ENCODE measurements at regions not wholly inside any gene's neighbourhood (a gene's known extent, or its start where the extent isn't known, plus 50 kb on each side); places are given as distances from the start of the nearest gene placed in this dataset.

DNA sequence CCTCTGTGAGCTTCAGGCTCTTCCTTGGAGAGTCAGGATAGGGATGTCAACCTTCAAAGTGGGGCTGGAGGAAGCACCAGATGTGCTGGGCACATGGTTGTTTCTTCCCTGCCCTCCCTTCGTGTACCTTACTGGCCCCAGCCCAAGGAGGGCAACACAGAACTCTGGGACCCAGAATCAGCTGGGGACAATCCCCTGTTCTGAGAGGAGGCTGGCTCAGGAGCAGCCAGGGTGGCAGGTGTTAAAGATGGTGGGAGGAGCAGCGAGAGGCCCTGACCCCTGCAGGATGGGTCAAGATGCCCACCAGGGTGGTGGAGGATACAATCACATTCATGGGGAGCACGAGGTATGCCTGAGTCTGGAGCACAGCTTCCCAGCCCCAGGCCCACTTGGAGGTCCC is 300.4 kb downstream of the ABCC12 start:
- no peaks in the 10 kb centered on the region for H3K36me3 ChIP-seq
- TF ChIP-seq, protein P1, sequence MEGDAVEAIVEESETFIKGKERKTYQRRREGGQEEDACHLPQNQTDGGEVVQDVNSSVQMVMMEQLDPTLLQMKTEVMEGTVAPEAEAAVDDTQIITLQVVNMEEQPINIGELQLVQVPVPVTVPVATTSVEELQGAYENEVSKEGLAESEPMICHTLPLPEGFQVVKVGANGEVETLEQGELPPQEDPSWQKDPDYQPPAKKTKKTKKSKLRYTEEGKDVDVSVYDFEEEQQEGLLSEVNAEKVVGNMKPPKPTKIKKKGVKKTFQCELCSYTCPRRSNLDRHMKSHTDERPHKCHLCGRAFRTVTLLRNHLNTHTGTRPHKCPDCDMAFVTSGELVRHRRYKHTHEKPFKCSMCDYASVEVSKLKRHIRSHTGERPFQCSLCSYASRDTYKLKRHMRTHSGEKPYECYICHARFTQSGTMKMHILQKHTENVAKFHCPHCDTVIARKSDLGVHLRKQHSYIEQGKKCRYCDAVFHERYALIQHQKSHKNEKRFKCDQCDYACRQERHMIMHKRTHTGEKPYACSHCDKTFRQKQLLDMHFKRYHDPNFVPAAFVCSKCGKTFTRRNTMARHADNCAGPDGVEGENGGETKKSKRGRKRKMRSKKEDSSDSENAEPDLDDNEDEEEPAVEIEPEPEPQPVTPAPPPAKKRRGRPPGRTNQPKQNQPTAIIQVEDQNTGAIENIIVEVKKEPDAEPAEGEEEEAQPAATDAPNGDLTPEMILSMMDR (IDR thresholded peaks at IDR 0.05), result no peak
- no peak overlapping the region for H3K27ac ChIP-seq
- H3K4me1 ChIP-seq, result no peaks in the 10 kb centered on the region
- intact Hi-C loops (cut with DNase I), result no loop called here
- H3K4me3 ChIP-seq, result no peak overlapping the region
- no peaks in the 10 kb centered on the region for H3K9me3 ChIP-seq
- WGBS, 2 donors, result 72 to 74% methylated on average over 3 of the region's 3 CpGs
- ATAC-seq, result no peak
- H3K27me3 ChIP-seq, result no peaks in the 10 kb centered on the region
- no peak for FAIRE-seq
- no peak for DNase-seq

DNA sequence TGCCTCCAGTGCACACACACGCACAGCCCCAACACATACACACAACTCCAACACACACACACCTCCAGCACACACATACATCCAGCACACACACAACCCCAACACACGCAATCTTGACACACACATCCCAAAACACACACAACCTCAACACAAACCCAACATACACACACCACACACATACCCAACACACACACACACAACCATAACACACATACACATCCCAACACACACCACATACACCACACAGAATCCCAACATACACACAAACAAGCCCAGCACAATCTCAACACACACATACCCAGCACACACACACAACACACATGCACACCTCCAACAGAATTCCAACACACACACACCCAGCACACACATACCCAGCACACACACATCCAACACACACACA is 301.1 kb downstream of the ABCC12 start:
- intact Hi-C loops (cut with DNase I), result no loop called here
- FAIRE-seq (no peak), DNase-seq (no peak), ATAC-seq (no peak)
- 83 to 96% methylated on average over 2 of the region's 2 CpGs for WGBS, 2 donors
- Histone ChIP-seq H3K27me3 (no peaks in the 10 kb centered on the region), H3K4me3 (no peak overlapping the region), H3K36me3 (no peaks in the 10 kb centered on the region), H3K27ac (no peak overlapping the region), H3K4me1 (no peaks in the 10 kb centered on the region), H3K9me3 (no peaks in the 10 kb centered on the region)
- TF ChIP-seq, protein P1 (IDR thresholded peaks at IDR 0.05), result no peak

DNA sequence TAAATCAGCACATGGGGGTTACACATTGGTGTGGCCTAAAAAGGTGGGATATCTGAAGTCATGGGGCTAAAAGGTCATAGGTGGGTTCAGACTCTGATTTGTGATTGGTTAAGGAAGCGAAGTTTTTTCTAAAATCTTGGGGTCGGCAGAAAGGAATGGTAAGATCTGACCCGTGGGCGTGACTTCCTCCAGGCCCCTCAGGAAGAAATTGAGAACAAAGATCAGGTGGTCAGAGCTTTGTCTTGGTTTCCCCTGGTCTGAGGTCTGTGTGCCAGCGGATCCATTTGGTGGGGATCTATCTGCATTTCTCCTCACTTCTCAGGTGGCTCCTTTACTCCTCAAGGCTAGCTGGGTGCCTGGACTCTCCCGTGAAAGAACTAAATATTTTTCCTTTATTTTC is 302.8 kb downstream of the ABCC12 start:
- DNase-seq (no peak), ATAC-seq (no peak), FAIRE-seq (no peak)
- Histone ChIP-seq H3K4me1 (no peaks in the 10 kb centered on the region), H3K9me3 (no peaks in the 10 kb centered on the region), H3K36me3 (no peaks in the 10 kb centered on the region), H3K27ac (no peak overlapping the region), H3K27me3 (no peaks in the 10 kb centered on the region), H3K4me3 (no peak overlapping the region)
- TF ChIP-seq, protein P1 (IDR thresholded peaks at IDR 0.05), result no peak
- WGBS, 2 donors, result 82 to 87% methylated on average over 6 of the region's 6 CpGs
- intact Hi-C loops (cut with DNase I), result no loop called here

DNA sequence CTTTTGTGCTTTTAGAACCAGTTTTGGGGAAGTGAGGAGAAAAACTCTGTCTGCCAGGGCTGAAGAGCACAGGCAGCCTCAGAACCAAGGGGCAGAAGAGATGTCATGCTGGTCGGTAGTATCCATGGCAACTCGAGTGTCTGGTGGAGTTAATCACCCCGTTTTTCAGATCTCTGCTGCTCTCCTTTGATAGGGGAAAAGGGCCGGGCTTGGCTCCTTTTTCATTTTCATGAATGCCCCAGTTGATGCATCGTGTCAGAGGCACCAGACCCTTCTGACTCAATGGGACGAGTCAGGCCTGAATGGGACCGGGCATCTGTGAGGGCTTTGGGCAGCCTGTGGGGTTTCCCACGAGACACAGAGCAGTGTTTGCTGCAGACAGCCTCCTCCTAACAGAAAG is 304.6 kb downstream of the ABCC12 start:
- intact Hi-C loops (cut with DNase I), result no loop called here
- Histone ChIP-seq H3K4me3 (no peak overlapping the region), H3K9me3 (no peaks in the 10 kb centered on the region), H3K4me1 (no peaks in the 10 kb centered on the region), H3K27ac (no peak overlapping the region), H3K27me3 (no peaks in the 10 kb centered on the region), H3K36me3 (no peaks in the 10 kb centered on the region)
- ATAC-seq (no peak), FAIRE-seq (no peak), DNase-seq (no peak)
- WGBS, 2 donors, result 42 to 53% methylated on average over 8 of the region's 8 CpGs
- TF ChIP-seq, protein P1 (IDR thresholded peaks at IDR 0.05), result no peak

DNA sequence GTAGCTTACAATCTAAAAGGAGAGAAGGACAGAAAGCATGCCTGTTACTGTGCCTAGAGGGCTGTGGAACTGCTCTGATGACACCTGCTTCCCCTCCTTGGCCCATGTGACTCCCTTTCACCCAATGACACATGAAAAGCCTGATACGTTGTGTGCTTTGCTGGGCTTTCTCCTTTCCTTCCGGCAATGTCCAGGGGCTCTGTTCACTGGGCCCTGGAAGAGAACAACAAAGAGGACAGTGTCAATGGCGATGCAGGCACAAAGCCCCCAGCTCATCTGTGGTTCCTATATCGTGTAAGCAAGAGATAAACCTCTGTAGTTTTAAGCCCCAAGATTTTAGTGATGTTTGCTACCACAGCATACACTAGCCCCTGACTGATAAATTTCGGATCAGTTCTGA is 306.1 kb downstream of the ABCC12 start:
- intact Hi-C loops (cut with DNase I), result no loop called here
- H3K4me1 ChIP-seq, result no peaks in the 10 kb centered on the region
- no peak overlapping the region for H3K27ac ChIP-seq
- DNase-seq, result no peak
- TF ChIP-seq, protein P1 (IDR thresholded peaks at IDR 0.05), result no peak
- no peaks in the 10 kb centered on the region for H3K9me3 ChIP-seq
- no peak overlapping the region for H3K4me3 ChIP-seq
- no peak for ATAC-seq
- WGBS, 2 donors, result 75 to 76% methylated on average over 5 of the region's 5 CpGs
- H3K27me3 ChIP-seq, result no peaks in the 10 kb centered on the region
- no peak for FAIRE-seq
- no peaks in the 10 kb centered on the region for H3K36me3 ChIP-seq

Data from pancreas (tissue), 10 donors.